Psoas muscle (tissue), 7 donors: ENCODE measurements at regions not wholly inside any gene's neighbourhood (a gene's known extent, or its start where the extent isn't known, plus 50 kb on each side); places are given as distances from the start of the nearest gene placed in this dataset.

Experiments used
- ATAC-seq, 4 donors: fragments of 200-7000 bp; cut with Tn5 transposase; one replicate each; pipeline ENCODE4 v1.9.1; 2020; ENCODE audit warnings: moderate library complexity in 3 of 4, mild to moderate bottlenecking in 2 of 4
- DNase-seq, 2 donors: peaks; one replicate each; pipeline ENCODE4 v3.0.0-alpha.2; 2020
- H3K27ac ChIP-seq: fragments of 200-600 bp; one replicate; pipeline ENCODE4 v1.8.0; 2022
- H3K27me3 ChIP-seq, 3 donors: fragments of 200-600 bp in 1 of 3; one replicate each; pipeline versions ENCODE4 v1.6.1 to v1.8.0; 2013 to 2022; ENCODE audit warnings: low read length in 2 of 3, mild to moderate bottlenecking in 2 of 3, moderate library complexity in 1 of 3; ENCODE audit not compliant: insufficient read depth in 3 of 3
- H3K36me3 ChIP-seq, 2 donors: fragments of 200-600 bp in 1 of 2; one replicate each; pipeline versions ENCODE4 v1.6.1 to v1.8.0; 2013 to 2022; ENCODE audit warnings: low read depth in 1 of 2, mild to moderate bottlenecking in 1 of 2, moderate library complexity in 1 of 2; ENCODE audit not compliant: insufficient read depth in 1 of 2
- H3K4me1 ChIP-seq: fragments of 200-600 bp; one replicate; pipeline ENCODE4 v1.8.0; 2022
- H3K4me3 ChIP-seq: fragments of 200-600 bp; one replicate; pipeline ENCODE4 v1.8.0; 2022; ENCODE audit warnings: mild to moderate bottlenecking
- H3K9me3 ChIP-seq: fragments of 200-600 bp; one replicate; pipeline ENCODE4 v1.8.0; 2022
- CTCF ChIP-seq: fragments of 200-600 bp; IDR thresholded peaks from one replicate; pipeline ENCODE4 v1.8.0; 2022; ENCODE audit warnings: antibody characterized with exemption
- WGBS, 3 donors: extraction: QIAGEN DNeasy Blood & Tissue Kit; methylation state at CpG; one replicate each; pipeline versions ENCODE4 v1.1.6 to v1.1.7; 2013; 5-methylcytosine and 5-hydroxymethylcytosine counted together
- intact Hi-C, 2 donors: fragments of 100-400 bp; cut with DNase I; formaldehyde crosslinking; loops; one replicate each; pipeline versions ENCODE4 v1.11.0 to v1.14.2; 2022
- donor health status: healthy with polysubstance abuse.
- donor health status: DM: no; HTN: no; CAD: no; lungs with moderate emphysema.
- donor health status: Bipolar disorder and iron deficiency.
- donor health status: healthy.
- donor health status: DM: yes; HTN: yes; CAD: no.
- donor health status: DM: no; HTN: no; CAD: no.
- donor health status: DM: yes; HTN: yes; CAD: no.

GRCh38 chr2:144136297-144137010, 383.5 kb downstream of the ZEB2 start:
- Histone ChIP-seq H3K27me3 (no peaks in the 10 kb centered on the region), H3K36me3 (no peaks in the 10 kb centered on the region), H3K4me1 (no peaks in the 10 kb centered on the region), H3K9me3 (no peaks in the 10 kb centered on the region), H3K4me3 (no peak overlapping the region), H3K27ac (no peak overlapping the region)
- intact Hi-C loops = no loop called here
- DNase-seq (no peak), ATAC-seq (no peak)
- TF ChIP-seq CTCF = no peak
- 96 to 97% (median 97%) methylated on average over 4 of the region's 4 CpGs for WGBS, 3 donors

GRCh38 chr2:144133936-144134665, 385.8 kb downstream of the ZEB2 start:
- intact Hi-C loops = no loop called here
- no peaks in the 10 kb centered on the region for H3K27me3 ChIP-seq
- DNase-seq = no peak
- 62 to 68% (median 64%) methylated on average over 7 of the region's 7 CpGs for WGBS, 3 donors
- no peaks in the 10 kb centered on the region for H3K4me1 ChIP-seq
- no peak overlapping the region for H3K4me3 ChIP-seq
- TF ChIP-seq CTCF = no peak
- ATAC-seq = no peak
- H3K9me3 ChIP-seq = no peaks in the 10 kb centered on the region
- H3K27ac ChIP-seq = no peak overlapping the region
- no peaks in the 10 kb centered on the region for H3K36me3 ChIP-seq

GRCh38 chr2:144132357-144132756, 387.6 kb downstream of the ZEB2 start:
- Histone ChIP-seq H3K27ac (no peak overlapping the region), H3K27me3 (no peaks in the 10 kb centered on the region), H3K4me3 (no peak overlapping the region), H3K4me1 (no peaks in the 10 kb centered on the region), H3K9me3 (no peaks in the 10 kb centered on the region), H3K36me3 (no peaks in the 10 kb centered on the region)
- ATAC-seq (no peak), DNase-seq (no peak)
- TF ChIP-seq CTCF = no peak
- 87 to 97% (median 89%) methylated on average over 2 of the region's 2 CpGs for WGBS, 3 donors
- intact Hi-C loops = no loop called here

GRCh38 chr2:144131042-144131441, 388.9 kb downstream of the ZEB2 start:
- no peaks in the 10 kb centered on the region for H3K4me1 ChIP-seq
- 91 to 92% (median 92%) methylated on average over 5 of the region's 5 CpGs for WGBS, 3 donors
- DNase-seq (no peak), ATAC-seq (no peak)
- H3K27ac ChIP-seq = no peak overlapping the region
- no peak for TF ChIP-seq CTCF
- intact Hi-C loops = no loop called here
- no peak overlapping the region for H3K4me3 ChIP-seq
- H3K9me3 ChIP-seq = no peaks in the 10 kb centered on the region
- H3K36me3 ChIP-seq = no peaks in the 10 kb centered on the region
- no peaks in the 10 kb centered on the region for H3K27me3 ChIP-seq
